ENCODE measurements at regions not wholly inside any gene's neighbourhood (a gene's known extent, or its start where the extent isn't known, plus 50 kb on each side); places are given as distances from the start of the nearest gene placed in this dataset.

- TF ChIP-seq CTCF (conservative IDR thresholded peaks at IDR 0.05; ENCODE audit: low read length) = no peak
- no peak for TF ChIP-seq EZH2phosphoT487 (IDR thresholded peaks at IDR 0.05; ENCODE audit: borderline replicate concordance)
Measured at GRCh38 chr6:154595538-154595937, 85.1 kb upstream of the CNKSR3 start.
